Liver (tissue), 8 donors: ENCODE measurements at regions not wholly inside any gene's neighbourhood (a gene's known extent, or its start where the extent isn't known, plus 50 kb on each side); places are given as distances from the start of the nearest gene placed in this dataset.

Source experiments
- DNase-seq: peaks from one replicate; pipeline ENCODE4 v3.0.0-alpha.2; 2017; ENCODE audit warnings: low spot score
- H3K27ac ChIP-seq, 2 donors: one replicate each; pipeline ENCODE4 v1.7.0; 2013; ENCODE audit warnings: inconsistent platforms in 2 of 2, low read length in 2 of 2, control low read depth in 1 of 2, low read depth in 1 of 2, mild to moderate bottlenecking in 1 of 2
- H3K27me3 ChIP-seq, 4 donors: one replicate each; pipeline versions ENCODE4 v1.6.1 to v1.7.0; 2013; ENCODE audit warnings: low read length in 3 of 4, inconsistent platforms in 1 of 4, mild to moderate bottlenecking in 1 of 4, moderate library complexity in 1 of 4; ENCODE audit not compliant: control insufficient read depth in 4 of 4, insufficient read depth in 4 of 4
- H3K36me3 ChIP-seq, 4 donors: one replicate each; pipeline versions ENCODE4 v1.6.1 to v1.7.0; 2013; ENCODE audit warnings: low read length in 3 of 4, mild to moderate bottlenecking in 3 of 4, low read depth in 1 of 4, moderate library complexity in 1 of 4; ENCODE audit not compliant: control insufficient read depth in 4 of 4, insufficient read depth in 3 of 4
- H3K4me1 ChIP-seq, 4 donors: one replicate each; pipeline versions ENCODE4 v1.6.1 to v1.7.0; 2013; ENCODE audit warnings: low read length in 3 of 4, mild to moderate bottlenecking in 3 of 4, moderate library complexity in 1 of 4; ENCODE audit not compliant: control insufficient read depth in 4 of 4, insufficient read depth in 4 of 4
- H3K4me3 ChIP-seq, 3 donors: one replicate each; pipeline versions ENCODE4 v1.6.1 to v1.7.0; 2013; ENCODE audit warnings: low read length in 3 of 3, control low read depth in 1 of 3, low read depth in 1 of 3, mild to moderate bottlenecking in 1 of 3
- H3K9ac ChIP-seq, 2 donors: one replicate each; pipeline ENCODE4 v1.7.0; 2013; ENCODE audit warnings: low read length in 2 of 2, mild to moderate bottlenecking in 2 of 2, moderate library complexity in 2 of 2, control low read depth in 1 of 2, low read depth in 1 of 2
- H3K9me3 ChIP-seq, 4 donors: one replicate each; pipeline versions ENCODE4 v1.6.1 to v1.7.0; 2013; ENCODE audit warnings: low read length in 3 of 4; ENCODE audit not compliant: control insufficient read depth in 4 of 4
- EGR1 ChIP-seq, 2 donors: IDR thresholded peaks; 2 replicates each; pipeline ENCODE4 v1.6.1; 2016 to 2018; ENCODE audit warnings: antibody characterized with exemption in 2 of 2, low read depth in 2 of 2
- FOXA1 ChIP-seq: IDR thresholded peaks from 2 replicates; pipeline ENCODE4 v1.6.1; 2016; ENCODE audit warnings: antibody characterized with exemption
- FOXA2 ChIP-seq: IDR thresholded peaks from 2 replicates; pipeline ENCODE4 v1.6.1; 2016; ENCODE audit warnings: antibody characterized with exemption
- GABPA ChIP-seq, 2 donors: IDR thresholded peaks in 1 of 2; conservative IDR thresholded peaks in 1 of 2; 2 replicates each; pipeline ENCODE4 v1.6.1; 2016; ENCODE audit warnings: antibody characterized with exemption in 2 of 2, mild to moderate bottlenecking in 1 of 2, moderate library complexity in 1 of 2
- HNF4A ChIP-seq, 2 donors: conservative IDR thresholded peaks; 2 replicates each; pipeline ENCODE4 v1.6.1; 2016; ENCODE audit warnings: antibody characterized with exemption in 2 of 2, mild to moderate bottlenecking in 2 of 2
- HNF4G ChIP-seq: IDR thresholded peaks from 2 replicates; pipeline ENCODE4 v1.6.1; 2016; ENCODE audit warnings: antibody characterized with exemption
- JUND ChIP-seq, 2 donors: IDR thresholded peaks; 2 replicates each; pipeline ENCODE4 v1.6.1; 2016; ENCODE audit warnings: antibody characterized with exemption in 2 of 2
- NR2F2 ChIP-seq: IDR thresholded peaks from 2 replicates; pipeline ENCODE4 v1.6.1; 2016; ENCODE audit warnings: antibody characterized with exemption
- RAD21 ChIP-seq, 2 donors: IDR thresholded peaks; 2 replicates each; pipeline ENCODE4 v1.6.1; 2016; ENCODE audit warnings: antibody characterized with exemption in 2 of 2, mild to moderate bottlenecking in 2 of 2
- RXRA ChIP-seq, 2 donors: IDR thresholded peaks; 2 replicates each; pipeline ENCODE4 v1.6.1; 2017 to 2018; ENCODE audit warnings: antibody characterized with exemption in 2 of 2, mild to moderate bottlenecking in 1 of 2
- SP1 ChIP-seq: IDR thresholded peaks from 2 replicates; pipeline ENCODE4 v1.6.1; 2018; ENCODE audit warnings: antibody characterized with exemption, mild to moderate bottlenecking
- WGBS: extraction: QIAGEN DNeasy Blood & Tissue Kit; methylation state at CpG from one replicate; pipeline ENCODE4 v1.1.7; 2013; 5-methylcytosine and 5-hydroxymethylcytosine counted together
- TF ChIP-seq, protein P1 (sequence below): fragments of 150-350 bp; IDR thresholded peaks from 2 replicates; pipeline ENCODE4 v1.5.1; 2017; ENCODE audit warnings: improper control_type of control experiment, low read depth, low read length; ENCODE audit not compliant: missing input control
- TF ChIP-seq, protein P2 (sequence below): IDR thresholded peaks from 2 replicates; pipeline ENCODE4 v1.6.1; 2016; ENCODE audit warnings: antibody characterized with exemption, mild to moderate bottlenecking
- TF ChIP-seq, protein P3 (sequence below): IDR thresholded peaks from 2 replicates; pipeline ENCODE4 v1.6.1; 2016; ENCODE audit warnings: antibody characterized with exemption
- TF ChIP-seq, protein P4 (sequence below): IDR thresholded peaks from 2 replicates; pipeline ENCODE4 v1.6.1; 2016; ENCODE audit warnings: antibody characterized with exemption
- TF ChIP-seq, protein P5 (sequence below): IDR thresholded peaks from 2 replicates; pipeline ENCODE4 v1.6.1; 2016; ENCODE audit warnings: antibody characterized with exemption
- donor health status: healthy.
- donor health status: healthy.
- donor health status: healthy.
- donor health status: healthy.
- donor health status: healthy.

DNA sequence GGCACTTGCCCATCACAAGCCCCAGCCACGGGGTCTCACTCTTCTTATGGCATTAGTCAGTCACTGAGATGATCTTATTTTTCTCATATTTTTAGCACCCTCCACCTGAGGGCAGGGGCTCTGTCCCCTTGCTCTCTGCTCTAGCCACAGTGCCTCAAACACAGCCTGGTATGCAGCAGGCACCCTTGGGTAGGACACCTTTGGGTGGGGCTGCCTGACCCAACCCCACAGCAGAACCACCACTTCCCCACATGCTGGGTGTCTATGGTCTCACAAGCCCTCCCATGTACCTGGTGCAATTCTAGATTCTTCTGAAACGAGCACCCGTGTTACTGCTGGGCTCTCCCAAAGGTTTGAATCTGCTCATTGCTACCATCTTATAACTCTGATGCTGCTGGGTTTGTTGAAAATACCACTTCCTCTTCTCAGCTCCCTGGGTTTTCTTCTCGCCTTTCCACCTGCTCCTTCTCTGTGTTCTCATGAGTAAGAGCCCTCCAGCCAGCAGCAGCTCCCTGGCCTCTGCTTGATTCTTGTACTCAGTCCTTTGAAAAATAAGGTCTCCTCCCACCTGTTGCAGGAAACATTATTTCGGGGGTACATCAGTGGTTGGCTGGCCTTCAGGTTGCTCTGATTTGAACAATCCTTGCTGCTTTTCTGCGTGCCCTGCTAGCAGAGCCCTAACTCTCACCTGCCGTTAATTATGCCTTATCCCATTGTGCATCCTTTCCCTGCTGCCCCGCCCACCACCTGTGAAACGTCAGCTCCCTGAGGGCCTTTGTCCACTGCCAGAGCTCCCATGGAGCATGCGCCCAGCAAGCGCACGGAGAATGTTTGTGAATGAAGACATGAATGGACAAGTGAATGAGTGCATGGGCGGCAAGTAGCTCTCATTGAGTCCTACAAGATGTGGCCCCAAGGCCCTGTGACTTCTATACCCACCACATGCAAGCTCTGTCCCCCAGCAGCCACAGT lies 1181.6 kb downstream of the TBC1D22A start (continued):
- TF ChIP-seq, protein P1, sequence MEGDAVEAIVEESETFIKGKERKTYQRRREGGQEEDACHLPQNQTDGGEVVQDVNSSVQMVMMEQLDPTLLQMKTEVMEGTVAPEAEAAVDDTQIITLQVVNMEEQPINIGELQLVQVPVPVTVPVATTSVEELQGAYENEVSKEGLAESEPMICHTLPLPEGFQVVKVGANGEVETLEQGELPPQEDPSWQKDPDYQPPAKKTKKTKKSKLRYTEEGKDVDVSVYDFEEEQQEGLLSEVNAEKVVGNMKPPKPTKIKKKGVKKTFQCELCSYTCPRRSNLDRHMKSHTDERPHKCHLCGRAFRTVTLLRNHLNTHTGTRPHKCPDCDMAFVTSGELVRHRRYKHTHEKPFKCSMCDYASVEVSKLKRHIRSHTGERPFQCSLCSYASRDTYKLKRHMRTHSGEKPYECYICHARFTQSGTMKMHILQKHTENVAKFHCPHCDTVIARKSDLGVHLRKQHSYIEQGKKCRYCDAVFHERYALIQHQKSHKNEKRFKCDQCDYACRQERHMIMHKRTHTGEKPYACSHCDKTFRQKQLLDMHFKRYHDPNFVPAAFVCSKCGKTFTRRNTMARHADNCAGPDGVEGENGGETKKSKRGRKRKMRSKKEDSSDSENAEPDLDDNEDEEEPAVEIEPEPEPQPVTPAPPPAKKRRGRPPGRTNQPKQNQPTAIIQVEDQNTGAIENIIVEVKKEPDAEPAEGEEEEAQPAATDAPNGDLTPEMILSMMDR: no peak

DNA sequence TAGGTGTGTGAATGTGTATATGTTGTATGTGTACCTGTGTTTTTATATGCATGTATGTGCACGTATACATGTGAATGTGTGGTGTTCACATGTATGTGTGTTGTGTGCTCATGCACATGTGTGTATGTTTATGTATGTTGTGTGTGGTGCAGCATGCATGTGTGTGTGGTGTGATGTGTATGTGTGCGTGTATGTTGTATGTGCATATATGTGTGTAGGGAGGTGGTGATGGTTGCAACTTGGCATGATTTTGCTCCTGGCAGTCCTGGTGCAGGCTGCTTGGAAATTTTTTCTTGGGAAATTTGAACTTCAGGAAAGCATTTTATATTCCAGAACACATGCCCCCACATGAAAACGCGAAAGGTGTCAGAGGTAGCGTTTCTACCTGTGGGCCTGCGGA lies 1177.8 kb downstream of the TBC1D22A start:
- H3K27me3 ChIP-seq: no peaks in the 10 kb centered on the region
- no peak overlapping the region for H3K9ac ChIP-seq
- no peaks in the 10 kb centered on the region for H3K36me3 ChIP-seq
- no peak overlapping the region for H3K27ac ChIP-seq
- peaks cover 0 to 2% (median 0%) of the 10 kb centered on the region in 4 donors for H3K9me3 ChIP-seq
- no peak for TF ChIP-seq HNF4G
- TF ChIP-seq SP1: no peak
- TF ChIP-seq HNF4A (conservative IDR thresholded peaks at IDR 0.05): no peak
- TF ChIP-seq RAD21 (IDR thresholded peaks at IDR 0.05): no peak
- TF ChIP-seq, protein P2, sequence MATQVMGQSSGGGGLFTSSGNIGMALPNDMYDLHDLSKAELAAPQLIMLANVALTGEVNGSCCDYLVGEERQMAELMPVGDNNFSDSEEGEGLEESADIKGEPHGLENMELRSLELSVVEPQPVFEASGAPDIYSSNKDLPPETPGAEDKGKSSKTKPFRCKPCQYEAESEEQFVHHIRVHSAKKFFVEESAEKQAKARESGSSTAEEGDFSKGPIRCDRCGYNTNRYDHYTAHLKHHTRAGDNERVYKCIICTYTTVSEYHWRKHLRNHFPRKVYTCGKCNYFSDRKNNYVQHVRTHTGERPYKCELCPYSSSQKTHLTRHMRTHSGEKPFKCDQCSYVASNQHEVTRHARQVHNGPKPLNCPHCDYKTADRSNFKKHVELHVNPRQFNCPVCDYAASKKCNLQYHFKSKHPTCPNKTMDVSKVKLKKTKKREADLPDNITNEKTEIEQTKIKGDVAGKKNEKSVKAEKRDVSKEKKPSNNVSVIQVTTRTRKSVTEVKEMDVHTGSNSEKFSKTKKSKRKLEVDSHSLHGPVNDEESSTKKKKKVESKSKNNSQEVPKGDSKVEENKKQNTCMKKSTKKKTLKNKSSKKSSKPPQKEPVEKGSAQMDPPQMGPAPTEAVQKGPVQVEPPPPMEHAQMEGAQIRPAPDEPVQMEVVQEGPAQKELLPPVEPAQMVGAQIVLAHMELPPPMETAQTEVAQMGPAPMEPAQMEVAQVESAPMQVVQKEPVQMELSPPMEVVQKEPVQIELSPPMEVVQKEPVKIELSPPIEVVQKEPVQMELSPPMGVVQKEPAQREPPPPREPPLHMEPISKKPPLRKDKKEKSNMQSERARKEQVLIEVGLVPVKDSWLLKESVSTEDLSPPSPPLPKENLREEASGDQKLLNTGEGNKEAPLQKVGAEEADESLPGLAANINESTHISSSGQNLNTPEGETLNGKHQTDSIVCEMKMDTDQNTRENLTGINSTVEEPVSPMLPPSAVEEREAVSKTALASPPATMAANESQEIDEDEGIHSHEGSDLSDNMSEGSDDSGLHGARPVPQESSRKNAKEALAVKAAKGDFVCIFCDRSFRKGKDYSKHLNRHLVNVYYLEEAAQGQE: no peak
- TF ChIP-seq EGR1 (IDR thresholded peaks at IDR 0.05; ENCODE audit: low read depth in 2 of 2): no peak
- TF ChIP-seq RXRA (IDR thresholded peaks at IDR 0.05): no peak
- no peak for TF ChIP-seq NR2F2
- TF ChIP-seq GABPA (IDR thresholded peaks at IDR 0.05 in 1 of 2, conservative IDR thresholded peaks at IDR 0.05 in 1 of 2): no peak
- TF ChIP-seq, protein P3, sequence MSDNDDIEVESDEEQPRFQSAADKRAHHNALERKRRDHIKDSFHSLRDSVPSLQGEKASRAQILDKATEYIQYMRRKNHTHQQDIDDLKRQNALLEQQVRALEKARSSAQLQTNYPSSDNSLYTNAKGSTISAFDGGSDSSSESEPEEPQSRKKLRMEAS: no peak
- no peak for TF ChIP-seq JUND (IDR thresholded peaks at IDR 0.05)
- TF ChIP-seq FOXA2: no peak
- no peak for TF ChIP-seq FOXA1
- TF ChIP-seq, protein P1: no peak
- TF ChIP-seq, protein P4, sequence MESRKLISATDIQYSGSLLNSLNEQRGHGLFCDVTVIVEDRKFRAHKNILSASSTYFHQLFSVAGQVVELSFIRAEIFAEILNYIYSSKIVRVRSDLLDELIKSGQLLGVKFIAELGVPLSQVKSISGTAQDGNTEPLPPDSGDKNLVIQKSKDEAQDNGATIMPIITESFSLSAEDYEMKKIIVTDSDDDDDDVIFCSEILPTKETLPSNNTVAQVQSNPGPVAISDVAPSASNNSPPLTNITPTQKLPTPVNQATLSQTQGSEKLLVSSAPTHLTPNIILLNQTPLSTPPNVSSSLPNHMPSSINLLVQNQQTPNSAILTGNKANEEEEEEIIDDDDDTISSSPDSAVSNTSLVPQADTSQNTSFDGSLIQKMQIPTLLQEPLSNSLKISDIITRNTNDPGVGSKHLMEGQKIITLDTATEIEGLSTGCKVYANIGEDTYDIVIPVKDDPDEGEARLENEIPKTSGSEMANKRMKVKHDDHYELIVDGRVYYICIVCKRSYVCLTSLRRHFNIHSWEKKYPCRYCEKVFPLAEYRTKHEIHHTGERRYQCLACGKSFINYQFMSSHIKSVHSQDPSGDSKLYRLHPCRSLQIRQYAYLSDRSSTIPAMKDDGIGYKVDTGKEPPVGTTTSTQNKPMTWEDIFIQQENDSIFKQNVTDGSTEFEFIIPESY: no peak
- TF ChIP-seq, protein P5, sequence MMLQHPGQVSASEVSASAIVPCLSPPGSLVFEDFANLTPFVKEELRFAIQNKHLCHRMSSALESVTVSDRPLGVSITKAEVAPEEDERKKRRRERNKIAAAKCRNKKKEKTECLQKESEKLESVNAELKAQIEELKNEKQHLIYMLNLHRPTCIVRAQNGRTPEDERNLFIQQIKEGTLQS: no peak
- no peak for DNase-seq
- 90% methylated on average over 6 of the region's 6 CpGs for WGBS
- H3K4me3 ChIP-seq: no peak overlapping the region
- no peaks in the 10 kb centered on the region for H3K4me1 ChIP-seq
